NOMO-1 (cell line): ENCODE measurements at regions not wholly inside any gene's neighbourhood (a gene's known extent, or its start where the extent isn't known, plus 50 kb on each side); places are given as distances from the start of the nearest gene placed in this dataset.

ENCODE experiments used
- DNase-seq, 2 experiments: peaks; one replicate each; lab custom pipeline; 2025; ENCODE audit not compliant: unreplicated experiment in 2 of 2; lab: John Stamatoyannopoulos, UW

DNA sequence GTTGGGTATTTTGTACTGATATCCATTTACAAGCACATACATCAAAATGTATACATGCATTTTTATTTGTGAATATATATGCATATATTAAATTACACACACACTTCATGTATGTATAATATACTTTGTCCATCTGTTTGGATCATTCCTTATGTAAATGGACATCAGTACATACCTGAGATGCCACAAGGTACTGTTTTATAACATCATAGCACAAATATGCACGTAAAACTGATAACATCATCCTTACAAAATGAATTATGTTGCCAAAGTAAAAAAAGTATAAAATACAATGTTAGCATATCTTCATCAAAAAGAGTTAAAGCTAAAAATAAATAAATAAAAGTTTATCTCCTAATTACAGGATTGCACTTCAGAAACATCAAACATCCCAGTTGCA lies 634.8 kb upstream of the UBE2E2 start:
- DNase-seq: no peak

DNA sequence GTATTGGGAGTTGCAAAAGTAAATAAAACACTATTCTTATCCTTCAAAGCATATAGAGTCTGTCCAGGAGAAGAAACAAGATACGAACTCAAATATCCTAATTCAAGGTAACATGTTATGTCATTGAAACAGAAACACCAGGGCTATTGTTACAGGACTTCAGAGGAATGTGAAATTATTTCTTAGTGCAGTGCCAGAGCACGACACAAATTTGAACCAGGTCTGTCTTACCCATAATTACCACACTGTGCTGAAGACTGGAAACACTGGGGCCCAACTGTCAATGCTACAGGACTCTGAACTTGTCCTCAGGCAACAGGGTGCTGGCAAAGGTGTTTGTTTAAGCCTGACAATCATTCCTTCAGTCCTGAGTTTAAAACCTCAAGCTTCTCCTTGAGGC lies 633.6 kb upstream of the UBE2E2 start:
- DNase-seq: no peak

DNA sequence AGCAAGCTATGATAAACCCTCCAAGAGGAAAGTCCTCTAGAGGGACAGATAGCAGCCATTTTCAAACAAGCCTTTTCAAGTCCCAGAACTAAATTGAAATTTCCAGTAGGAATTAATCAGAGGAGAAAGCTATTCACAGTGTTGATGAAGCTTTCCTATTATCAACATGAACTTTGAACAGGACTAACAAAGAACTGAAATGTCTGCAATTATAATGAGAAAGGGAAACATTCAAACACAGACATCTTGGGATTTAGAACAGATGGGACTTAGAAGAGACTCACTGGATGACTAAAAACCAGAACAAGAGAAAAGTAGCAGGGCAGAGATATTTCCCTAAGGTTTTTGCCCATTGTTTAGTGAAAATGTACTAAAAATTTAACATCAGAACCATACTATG lies 622.1 kb upstream of the UBE2E2 start:
- no peak for DNase-seq

DNA sequence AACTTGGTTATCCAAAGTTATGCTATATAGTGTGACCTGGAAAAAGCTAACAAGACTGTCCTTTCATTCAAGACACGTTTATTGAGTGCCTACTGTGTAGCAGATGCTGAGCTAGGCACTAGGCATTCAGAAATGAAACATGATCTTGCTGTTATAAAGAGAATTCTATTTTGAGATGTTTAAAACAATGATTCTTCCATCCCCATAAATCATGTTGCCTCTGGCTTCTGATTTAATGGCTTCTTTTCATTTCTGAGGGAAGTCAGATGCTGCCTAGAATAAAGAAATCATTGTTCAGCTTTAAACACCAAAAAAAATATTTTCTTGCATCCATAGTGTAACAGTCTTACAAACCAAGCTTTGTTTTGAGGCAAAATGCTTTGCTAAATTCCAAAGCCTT lies 620.9 kb upstream of the UBE2E2 start:
- DNase-seq: no peak

DNA sequence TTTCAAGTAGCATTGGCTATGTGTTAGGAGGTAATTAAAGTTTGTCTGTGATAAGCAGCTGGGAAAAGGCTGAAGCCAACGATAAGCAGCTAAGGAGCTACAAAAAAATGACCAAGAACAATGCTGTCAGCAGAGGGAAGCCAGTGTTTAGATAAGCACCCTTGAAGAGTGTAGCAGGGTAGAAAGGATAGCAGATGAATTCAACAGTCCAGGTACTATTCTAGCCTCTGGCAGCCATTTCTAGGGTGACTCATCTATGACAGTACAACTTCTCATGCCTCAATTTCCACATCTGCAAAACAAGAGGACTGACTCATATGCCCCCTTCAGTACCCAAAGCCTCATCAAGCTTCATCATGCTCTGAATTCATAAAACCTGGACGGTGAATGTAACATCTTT lies 617.6 kb upstream of the UBE2E2 start:
- no peak for DNase-seq

DNA sequence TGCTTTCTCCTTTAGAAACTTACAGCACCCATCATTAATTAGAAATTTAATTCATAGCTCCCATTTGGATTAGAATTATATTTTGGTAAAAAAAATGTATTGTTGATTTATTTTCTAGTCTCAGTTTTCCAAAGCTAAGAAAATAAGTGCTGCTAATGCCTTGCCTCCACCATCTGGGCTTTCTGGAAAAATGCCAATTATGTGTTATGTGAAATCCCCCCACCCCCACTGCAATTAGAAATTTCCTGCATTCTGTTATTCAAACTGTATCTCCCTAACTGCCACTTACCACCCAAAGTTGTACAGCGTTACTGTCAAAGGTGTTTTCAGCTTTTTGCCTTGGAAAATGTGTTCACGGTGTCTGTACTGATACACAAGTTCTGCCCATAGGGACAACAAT lies 617.2 kb upstream of the UBE2E2 start:
- DNase-seq: no peak

DNA sequence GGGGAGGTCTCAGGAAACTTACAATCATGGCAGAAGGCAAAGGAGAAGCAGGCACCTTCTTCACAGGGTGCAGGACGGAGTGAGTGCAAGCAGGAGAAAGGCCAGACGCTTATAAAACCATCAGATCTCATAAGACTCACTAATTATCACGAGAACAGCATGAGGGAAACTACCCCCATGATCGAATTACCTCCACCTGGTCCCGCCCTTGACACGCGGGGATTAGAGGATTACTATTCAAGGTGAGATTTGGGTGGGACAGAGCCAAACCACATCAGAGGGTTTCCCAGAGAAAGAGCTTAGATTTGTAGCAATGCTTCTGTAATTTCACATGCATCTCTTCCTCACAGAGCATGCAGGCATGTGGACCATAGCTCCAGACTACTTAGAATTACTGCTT lies 615.7 kb upstream of the UBE2E2 start:
- no peak for DNase-seq

DNA sequence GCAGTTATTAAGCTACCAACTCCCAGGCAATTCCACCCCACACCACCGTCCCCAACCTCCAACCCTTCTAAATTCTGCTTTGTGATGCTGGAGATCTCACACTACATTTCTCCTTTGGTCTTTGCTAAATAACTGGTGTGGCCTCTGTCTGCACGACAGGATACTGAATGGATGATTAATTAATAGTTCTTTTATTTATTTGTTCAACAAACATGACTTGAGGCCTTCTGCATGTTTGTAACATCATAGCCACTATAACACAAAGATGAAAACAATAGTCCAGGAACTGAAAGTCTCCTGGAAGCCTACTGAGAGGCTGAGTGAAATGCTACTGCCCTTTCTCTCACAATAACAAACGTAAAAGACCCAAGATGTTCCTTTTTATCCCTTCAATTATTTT lies 609.5 kb upstream of the UBE2E2 start:
- DNase-seq: no peak

DNA sequence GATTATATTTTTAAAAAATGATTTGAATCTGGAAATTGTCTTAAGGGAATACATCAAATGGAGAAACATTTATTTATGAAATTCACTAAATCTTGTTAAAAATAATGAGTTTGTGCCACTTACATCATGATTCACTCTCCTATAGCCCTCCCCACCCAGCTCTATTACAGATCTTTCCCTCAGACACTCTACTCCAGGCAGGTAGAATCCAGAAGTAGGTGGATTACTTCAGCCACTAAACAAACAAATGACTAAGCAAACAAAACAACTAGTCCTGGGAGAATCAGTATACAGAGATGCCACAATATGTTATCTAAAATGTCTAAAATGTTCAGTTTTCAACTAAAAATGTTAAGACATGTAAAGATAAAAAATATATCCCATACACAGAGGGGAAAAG lies 608.1 kb upstream of the UBE2E2 start:
- no peak for DNase-seq

DNA sequence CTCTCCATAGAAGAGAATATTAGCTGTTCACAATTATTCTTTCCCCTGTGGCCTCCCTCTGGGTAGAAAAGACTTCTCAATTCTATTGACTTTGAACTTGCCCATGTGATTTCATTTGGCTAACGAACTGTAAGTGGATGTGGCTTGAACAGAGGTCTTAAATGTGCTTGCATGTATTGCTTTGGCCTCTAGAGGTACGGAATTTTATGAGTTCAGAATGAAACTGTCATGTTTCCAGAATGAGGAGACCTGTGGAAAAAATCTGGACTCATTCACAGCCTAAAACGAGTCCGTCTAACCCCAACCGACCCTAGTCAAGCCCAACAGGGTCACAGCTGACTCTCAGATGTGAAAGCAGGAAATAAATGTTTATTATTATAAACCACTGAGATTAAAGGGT lies 596.7 kb upstream of the UBE2E2 start:
- DNase-seq: no peak

DNA sequence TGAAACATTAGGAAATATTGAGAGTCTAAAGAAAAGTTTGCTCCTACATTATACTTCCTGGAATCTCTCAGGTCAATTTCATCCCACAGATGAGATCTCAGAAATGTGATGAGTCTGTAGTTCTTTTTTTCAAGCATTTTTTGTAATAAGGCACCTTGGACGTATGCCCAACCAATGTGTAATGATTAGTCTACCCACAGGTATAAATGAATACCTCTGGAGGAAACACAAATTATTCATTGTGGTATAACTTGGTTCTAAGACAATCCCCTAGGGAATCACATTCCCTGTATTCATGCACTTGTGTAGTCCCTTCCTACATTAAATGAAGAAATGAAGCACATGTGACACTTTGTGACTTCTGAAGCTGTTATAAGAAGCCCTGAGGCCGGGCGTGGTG lies 596.2 kb upstream of the UBE2E2 start:
- no peak for DNase-seq

DNA sequence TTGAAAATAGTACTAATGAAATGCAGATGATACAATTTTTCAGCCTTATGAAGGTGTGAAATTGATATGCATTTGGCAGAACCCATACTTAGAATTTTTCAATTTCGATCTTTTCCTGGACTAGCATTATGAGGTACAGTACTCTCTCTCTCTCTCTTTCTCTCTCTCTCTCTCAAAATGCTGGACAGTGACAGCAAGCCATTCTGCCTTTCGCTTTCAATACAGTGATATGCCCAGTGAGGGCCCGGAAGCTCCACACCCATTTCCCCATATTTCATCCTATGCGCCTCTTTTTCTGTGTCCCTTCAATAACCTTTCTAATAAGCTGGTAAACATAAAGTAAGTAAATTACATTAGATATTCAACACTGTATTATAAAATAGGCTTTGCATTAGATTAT lies 595.0 kb upstream of the UBE2E2 start:
- no peak for DNase-seq

DNA sequence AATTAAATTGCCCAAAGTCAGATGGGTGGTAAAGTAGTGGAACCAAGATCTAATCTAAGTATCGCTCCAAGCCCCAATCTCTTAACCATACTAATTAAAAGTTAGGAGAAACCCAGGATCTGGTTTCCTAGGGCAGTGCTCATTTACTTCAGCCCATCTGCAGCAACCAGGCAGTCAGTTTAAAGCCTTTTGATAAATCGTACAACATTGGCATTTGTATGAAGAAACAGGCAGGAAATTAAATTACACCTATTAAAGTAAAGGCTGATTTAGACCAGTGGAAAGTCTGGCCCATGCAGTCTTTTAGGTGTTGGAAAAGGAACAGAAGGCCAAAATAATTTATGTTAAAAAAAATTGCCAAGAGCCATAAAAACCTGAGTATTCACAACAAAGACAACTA lies 594.4 kb upstream of the UBE2E2 start:
- no peak for DNase-seq

DNA sequence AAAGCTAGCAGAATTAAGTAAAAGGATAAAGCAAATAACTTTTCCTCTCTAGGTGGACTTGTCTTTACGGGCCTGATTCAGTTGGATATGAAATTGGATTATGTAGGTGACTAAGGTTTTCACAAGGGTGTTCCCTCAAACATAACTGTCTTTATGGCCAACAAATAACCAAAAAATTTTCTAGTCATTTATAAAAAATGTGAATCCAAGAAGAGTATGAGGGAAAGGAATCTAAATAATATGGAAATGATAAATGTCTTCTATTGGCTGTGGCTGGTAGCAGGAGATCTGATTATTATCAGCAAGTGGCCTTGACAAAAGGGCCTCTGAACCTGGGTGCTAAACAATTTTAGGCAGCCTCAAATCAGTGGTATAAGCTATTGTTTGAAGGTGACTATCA lies 594.0 kb upstream of the UBE2E2 start:
- no peak for DNase-seq

DNA sequence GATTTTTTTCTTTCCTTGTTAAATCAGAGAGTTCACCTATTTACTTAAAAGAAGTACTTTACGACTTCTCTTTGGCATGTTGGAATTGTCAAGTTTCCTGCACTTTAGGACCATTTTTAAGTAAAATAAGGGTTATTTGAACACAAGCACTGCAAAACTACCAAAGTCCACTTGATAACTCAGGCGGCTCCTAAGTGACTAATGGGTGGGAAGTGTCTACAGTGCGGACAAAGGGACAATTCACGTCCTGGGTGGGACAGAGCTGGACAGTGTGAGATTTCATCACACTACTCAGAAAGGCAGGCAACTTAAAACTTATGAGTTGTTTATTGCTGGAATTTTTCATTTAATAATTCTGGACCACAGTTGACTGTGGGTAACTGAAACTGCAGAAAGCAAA lies 590.2 kb upstream of the UBE2E2 start:
- no peak for DNase-seq

DNA sequence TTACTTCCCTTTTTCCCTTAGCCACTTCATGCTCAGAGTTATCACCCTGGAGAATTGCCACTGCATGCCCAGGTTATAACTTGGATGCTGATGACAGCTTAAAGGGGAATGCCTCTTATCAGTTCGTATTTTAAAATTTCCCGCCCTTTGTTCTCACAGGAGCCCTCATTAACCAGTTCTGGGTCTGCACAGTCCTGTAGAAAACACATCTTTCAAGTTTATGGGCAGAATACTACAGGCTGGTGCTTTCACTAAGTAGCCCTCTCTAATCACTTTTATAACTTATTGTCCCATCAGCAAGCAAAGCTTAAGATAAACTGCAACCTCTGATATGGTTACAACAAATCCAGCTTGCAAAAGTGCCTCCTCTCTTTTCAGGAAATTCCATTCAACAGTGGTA lies 587.3 kb upstream of the UBE2E2 start:
- no peak for DNase-seq

DNA sequence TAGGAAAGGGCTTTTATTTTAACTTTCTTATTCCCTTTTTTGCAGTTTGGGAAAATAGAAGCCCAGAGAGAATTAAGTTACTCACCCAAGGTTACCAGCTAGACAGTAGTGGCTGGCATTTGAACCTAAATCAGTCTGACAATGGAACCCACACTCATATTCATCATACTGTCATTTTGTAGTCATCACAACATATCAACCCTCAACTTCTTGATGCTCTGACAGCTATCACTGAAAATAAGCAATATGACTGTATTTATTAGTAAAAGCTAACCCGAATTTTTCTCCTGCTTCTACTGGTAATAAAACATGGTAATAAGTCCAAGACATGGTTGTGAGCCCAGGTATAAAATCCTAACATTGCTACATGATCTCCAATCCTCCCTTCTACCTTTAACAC lies 585.8 kb upstream of the UBE2E2 start:
- DNase-seq: no peak

DNA sequence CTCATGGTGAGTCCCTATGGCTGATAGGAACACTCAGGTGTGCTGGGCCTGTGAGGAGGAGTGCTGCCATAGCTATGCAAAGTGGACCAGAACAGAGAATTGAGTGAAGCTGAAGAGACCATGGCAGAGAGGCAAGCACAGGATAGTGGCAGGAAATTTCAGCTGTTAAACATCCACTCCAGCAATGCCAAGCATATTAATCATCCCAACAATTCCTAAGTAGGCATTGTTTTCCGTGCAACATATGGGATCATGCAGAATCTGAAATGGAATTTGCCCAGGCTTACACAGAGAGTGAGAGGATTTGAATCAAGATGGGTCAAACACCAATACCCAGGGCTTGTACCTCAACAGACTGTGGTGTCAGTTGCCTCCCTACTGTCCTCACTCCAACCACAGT lies 582.6 kb upstream of the UBE2E2 start:
- DNase-seq: no peak

DNA sequence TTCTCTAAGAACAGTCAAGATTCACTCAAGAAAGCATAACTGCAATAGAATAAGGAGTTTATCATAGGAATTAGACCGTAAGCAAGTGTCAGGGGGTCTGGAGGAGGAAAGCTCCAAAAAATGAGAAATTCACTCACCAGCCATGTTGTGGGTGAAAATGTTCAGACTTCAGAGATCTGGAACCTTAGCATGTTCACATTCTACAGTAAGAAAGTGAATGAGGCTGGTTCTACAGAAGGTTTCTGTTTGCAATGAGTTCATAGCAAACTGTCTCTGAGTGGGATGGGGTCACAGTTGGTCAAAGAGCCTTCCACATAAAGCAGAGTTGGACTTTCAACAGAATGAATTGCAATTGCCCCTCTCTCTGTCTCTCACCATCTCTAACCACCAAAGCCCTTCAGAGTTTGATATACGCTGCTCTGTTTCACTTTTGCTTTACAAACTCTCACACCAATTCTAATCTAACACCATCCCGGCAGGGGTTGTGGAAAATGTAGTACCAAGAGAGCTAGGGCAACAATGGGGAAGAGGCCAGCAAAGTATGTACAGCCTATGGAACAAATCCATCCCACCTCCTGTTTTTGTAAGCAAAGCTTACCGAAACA lies 581.8 kb upstream of the UBE2E2 start:
- DNase-seq: no peak

DNA sequence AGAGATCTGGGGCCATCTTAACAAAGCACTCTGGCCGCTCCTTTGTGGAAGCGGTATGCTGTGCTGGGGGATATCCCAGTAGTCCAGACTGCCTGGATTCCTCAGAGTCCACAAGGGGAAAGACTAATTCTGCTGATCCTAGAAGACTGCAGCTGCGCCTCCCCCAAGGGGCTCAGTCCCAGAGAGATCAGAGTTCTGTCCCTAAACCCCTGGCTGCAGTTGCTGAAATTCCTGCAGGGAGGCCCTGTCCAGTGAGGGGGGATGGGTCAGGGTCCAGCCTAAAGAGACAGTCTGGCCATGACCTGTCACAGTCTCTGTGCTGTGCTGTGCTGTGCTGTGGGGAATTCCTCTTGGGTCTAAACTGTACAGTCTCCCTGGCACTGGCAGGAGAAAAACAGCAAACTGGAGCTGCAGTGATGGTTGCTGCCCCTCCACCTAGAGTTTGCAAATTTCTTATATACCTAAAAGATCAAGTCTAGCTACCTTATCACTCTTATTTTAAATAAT lies 575.1 kb upstream of the UBE2E2 start:
- DNase-seq: no peak

DNA sequence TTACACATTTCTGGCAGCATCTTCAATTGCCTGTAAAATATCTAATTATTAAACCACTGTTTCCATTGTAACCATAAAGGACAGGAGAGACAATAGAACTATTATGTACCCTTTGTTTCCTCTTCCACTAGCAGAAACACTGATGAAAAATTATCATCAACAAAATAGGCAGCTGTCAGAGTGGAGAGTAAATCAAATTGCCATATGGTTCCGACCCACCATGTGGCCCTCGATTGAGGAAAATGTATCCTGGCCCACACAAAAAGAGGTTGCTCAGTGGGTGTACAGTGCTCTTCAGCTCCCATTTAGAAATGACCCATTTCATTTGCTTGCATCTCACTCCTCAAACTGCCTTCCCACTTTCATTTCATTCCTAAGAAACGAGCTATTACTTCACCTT lies 570.6 kb upstream of the UBE2E2 start:
- DNase-seq: no peak

DNA sequence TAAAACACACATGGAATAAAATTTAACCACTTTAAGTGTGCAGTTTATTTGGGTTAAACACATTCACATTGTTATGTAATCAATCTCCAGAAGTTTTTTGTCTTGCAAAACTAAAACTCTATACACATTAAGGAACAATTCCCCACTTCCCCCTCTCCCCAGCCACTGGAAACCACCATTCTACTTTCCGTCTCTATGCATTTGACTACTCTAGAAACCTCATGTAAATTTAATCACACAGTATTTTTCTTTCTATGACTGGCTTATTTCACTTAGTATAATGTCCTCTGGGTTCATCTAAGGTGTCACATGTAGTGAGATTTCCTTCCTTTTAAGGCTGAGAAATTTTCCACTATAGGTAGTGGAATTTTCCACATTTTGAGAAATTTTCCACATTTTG lies 568.7 kb upstream of the UBE2E2 start:
- DNase-seq: no peak

DNA sequence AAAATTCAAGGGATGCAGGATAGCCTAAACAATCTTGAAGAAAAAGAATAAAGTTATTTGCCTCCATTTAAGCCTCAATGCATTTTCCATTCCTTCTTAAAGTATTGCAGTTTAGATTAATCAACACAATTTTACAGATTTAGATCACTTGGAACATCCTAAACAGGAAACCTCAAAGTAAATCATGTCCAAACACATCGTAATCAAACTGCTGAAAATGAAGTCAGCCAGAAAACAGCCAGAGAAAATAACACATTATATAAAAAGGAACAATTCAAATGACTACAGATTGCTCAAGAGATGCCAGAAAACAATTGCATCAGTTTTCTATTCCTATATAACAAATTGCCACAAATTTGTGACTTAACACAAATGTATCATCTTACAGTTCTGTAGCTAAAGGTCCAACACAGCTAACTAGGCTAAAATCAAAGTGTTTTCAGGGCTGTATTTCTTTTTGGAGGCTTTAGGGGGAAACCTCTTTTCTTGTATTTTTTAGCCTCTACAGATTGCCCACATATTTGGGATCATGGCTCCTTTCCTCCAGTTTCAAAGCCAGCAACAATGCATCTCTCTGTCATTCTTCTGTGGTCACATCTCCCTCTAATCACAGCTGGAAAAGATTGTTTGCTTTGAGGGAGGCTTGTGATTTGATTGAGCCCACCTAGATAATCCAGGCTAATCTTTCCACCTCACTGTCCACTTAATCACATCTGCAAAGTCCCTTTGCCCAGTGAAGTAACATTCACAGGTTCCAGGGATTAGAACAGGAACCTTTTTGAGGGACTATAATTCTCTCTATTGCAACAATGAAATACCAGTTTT lies 543.3 kb upstream of the UBE2E2 start:
- DNase-seq: no peak
